Astrocyte (in vitro differentiated cells and primary cell): ENCODE measurements at regions not wholly inside any gene's neighbourhood (a gene's known extent, or its start where the extent isn't known, plus 50 kb on each side); places are given as distances from the start of the nearest gene placed in this dataset.

Experiments used
- DNase-seq: peaks from one replicate; pipeline ENCODE4 v3.0.0-alpha.2; 2010; ENCODE audit warnings: low read depth
- FAIRE-seq: peaks from 2 replicates; lab custom pipeline; 2011; peaks lifted over from hg19 to GRCh38; lab: Jason Lieb, UNC
- H2AFZ ChIP-seq: 2 replicates; pipeline ENCODE4 v1.6.0; 2012; ENCODE audit warnings: low read depth, low read length, inconsistent platforms
- H3K27ac ChIP-seq: 2 replicates; pipeline ENCODE4 v1.5.1; 2011; ENCODE audit warnings: low read depth, low read length, inconsistent platforms
- H3K27me3 ChIP-seq: 2 replicates; pipeline ENCODE4 v1.6.0; 2011; ENCODE audit warnings: low read length, inconsistent platforms; ENCODE audit not compliant: insufficient read depth
- H3K36me3 ChIP-seq: 2 replicates; pipeline ENCODE4 v1.5.1; 2011; ENCODE audit warnings: low read length, inconsistent platforms; ENCODE audit not compliant: insufficient read depth
- H3K4me1 ChIP-seq: 2 replicates; pipeline ENCODE4 v1.5.1; 2011; ENCODE audit warnings: low read length, inconsistent platforms; ENCODE audit not compliant: insufficient read depth
- H3K4me2 ChIP-seq: 2 replicates; pipeline ENCODE4 v1.6.0; 2012; ENCODE audit warnings: low read length, inconsistent platforms
- H3K4me3 ChIP-seq: 2 replicates; pipeline ENCODE4 v1.5.1; 2011; ENCODE audit warnings: low read depth, mild to moderate bottlenecking, low read length, inconsistent platforms; ENCODE audit not compliant: insufficient read depth
- H3K79me2 ChIP-seq: 2 replicates; pipeline ENCODE4 v1.6.0; 2012; ENCODE audit warnings: mild to moderate bottlenecking, low read length, inconsistent platforms; ENCODE audit not compliant: insufficient read depth
- H3K9ac ChIP-seq: 2 replicates; pipeline ENCODE4 v1.6.0; 2012; ENCODE audit warnings: mild to moderate bottlenecking, low read length, inconsistent platforms
- H3K9me3 ChIP-seq: 2 replicates; pipeline ENCODE4 v1.5.1; 2012; ENCODE audit warnings: low read depth, mild to moderate bottlenecking, low read length, inconsistent platforms; ENCODE audit not compliant: insufficient read depth
- H4K20me1 ChIP-seq: 2 replicates; pipeline ENCODE4 v1.6.0; 2012; ENCODE audit warnings: low read length, inconsistent platforms; ENCODE audit not compliant: insufficient read depth
- H3K27ac Mint-ChIP-seq: one replicate; pipeline ENCODE4 v1.8.0; 2021; ENCODE audit warnings: mild to moderate bottlenecking, mixed read lengths; ENCODE audit not compliant: unreplicated experiment
- H3K27me3 Mint-ChIP-seq: one replicate; pipeline ENCODE4 v1.8.0; 2021; ENCODE audit warnings: low read depth, mixed read lengths; ENCODE audit not compliant: unreplicated experiment
- H3K36me3 Mint-ChIP-seq: one replicate; pipeline ENCODE4 v1.8.0; 2021; ENCODE audit warnings: low read depth, mixed read lengths; ENCODE audit not compliant: unreplicated experiment
- H3K4me1 Mint-ChIP-seq: one replicate; pipeline ENCODE4 v1.8.0; 2021; ENCODE audit warnings: low read depth, mixed read lengths; ENCODE audit not compliant: unreplicated experiment
- H3K4me3 Mint-ChIP-seq: one replicate; pipeline ENCODE4 v1.8.0; 2021; ENCODE audit warnings: mild to moderate bottlenecking, moderate library complexity, mixed read lengths; ENCODE audit not compliant: unreplicated experiment
- H3K9me3 Mint-ChIP-seq: one replicate; pipeline ENCODE4 v1.8.0; 2021; ENCODE audit warnings: mild to moderate bottlenecking, mixed read lengths; ENCODE audit not compliant: unreplicated experiment
- CTCF ChIP-seq: IDR thresholded peaks from 2 replicates; pipeline ENCODE4 v1.5.1; 2011; ENCODE audit warnings: low read depth, mild to moderate bottlenecking, inconsistent platforms, low read length, moderate library complexity; ENCODE audit not compliant: insufficient read depth
- EZH2 ChIP-seq: IDR thresholded peaks from 2 replicates; pipeline ENCODE4 v1.6.1; 2012; ENCODE audit warnings: mild to moderate bottlenecking, low read length, inconsistent platforms; ENCODE audit not compliant: insufficient read depth

- DNase-seq: no peak
- H2AFZ ChIP-seq: no peak overlapping the region
- no peaks in the 10 kb centered on the region for H3K9me3 ChIP-seq
- Mint-ChIP-seq H3K4me3 (no peak overlapping the region), H3K4me1 (no peaks in the 10 kb centered on the region), H3K36me3 (no peaks in the 10 kb centered on the region), H3K27ac (no peak overlapping the region), H3K9me3 (no peaks in the 10 kb centered on the region), H3K27me3 (no peaks in the 10 kb centered on the region)
- H3K4me3 ChIP-seq: no peak overlapping the region
- H3K4me2 ChIP-seq: no peak overlapping the region
- H3K27ac ChIP-seq: no peak overlapping the region
- FAIRE-seq: no peak
- no peaks in the 10 kb centered on the region for H3K79me2 ChIP-seq
- no peak overlapping the region for H3K9ac ChIP-seq
- no peaks in the 10 kb centered on the region for H3K4me1 ChIP-seq
- TF ChIP-seq CTCF (no peak), EZH2 (no peak)
- no peaks in the 10 kb centered on the region for H3K27me3 ChIP-seq
- no peaks in the 10 kb centered on the region for H3K36me3 ChIP-seq
- no peaks in the 10 kb centered on the region for H4K20me1 ChIP-seq
Observed at GRCh38 chr14:83535444-83535843, 1994.5 kb upstream of the FLRT2 start.

GRCh38 chr14:83541147-83541546, 1988.8 kb upstream of the FLRT2 start:
- no peak overlapping the region for H2AFZ ChIP-seq
- no peak overlapping the region for H3K4me3 Mint-ChIP-seq
- H3K9me3 Mint-ChIP-seq: peaks cover 2% of the 10 kb centered on the region
- H3K27ac ChIP-seq: no peak overlapping the region
- no peaks in the 10 kb centered on the region for H4K20me1 ChIP-seq
- H3K36me3 ChIP-seq: no peaks in the 10 kb centered on the region
- no peak overlapping the region for H3K4me3 ChIP-seq
- FAIRE-seq: no peak
- H3K4me2 ChIP-seq: no peak overlapping the region
- no peaks in the 10 kb centered on the region for H3K4me1 Mint-ChIP-seq
- DNase-seq: no peak
- TF ChIP-seq CTCF (no peak), EZH2 (no peak)
- no peak overlapping the region for H3K9ac ChIP-seq
- H3K27ac Mint-ChIP-seq: no peak overlapping the region
- H3K9me3 ChIP-seq: no peaks in the 10 kb centered on the region
- H3K79me2 ChIP-seq: no peaks in the 10 kb centered on the region
- no peaks in the 10 kb centered on the region for H3K4me1 ChIP-seq
- H3K36me3 Mint-ChIP-seq: no peaks in the 10 kb centered on the region
- no peaks in the 10 kb centered on the region for H3K27me3 Mint-ChIP-seq
- H3K27me3 ChIP-seq: no peaks in the 10 kb centered on the region

- no peaks in the 10 kb centered on the region for H3K9me3 Mint-ChIP-seq
- H3K9me3 ChIP-seq: no peaks in the 10 kb centered on the region
- no peak overlapping the region for H3K4me2 ChIP-seq
- peak overlapping the region; percentile 39 for H2AFZ ChIP-seq
- H3K27me3 Mint-ChIP-seq: no peaks in the 10 kb centered on the region
- peaks cover 12% of the 10 kb centered on the region for H3K4me1 Mint-ChIP-seq
- TF ChIP-seq CTCF: no peak
- no peak for TF ChIP-seq EZH2
- H3K4me3 ChIP-seq: no peak overlapping the region
- no peak for FAIRE-seq
- H3K9ac ChIP-seq: no peak overlapping the region
- H3K27me3 ChIP-seq: no peaks in the 10 kb centered on the region
- H3K4me1 ChIP-seq: no peaks in the 10 kb centered on the region
- H3K79me2 ChIP-seq: no peaks in the 10 kb centered on the region
- no peak overlapping the region for H3K4me3 Mint-ChIP-seq
- H3K27ac Mint-ChIP-seq: peak overlapping the region; percentile 58
- peak; percentile 2 for DNase-seq
- H3K27ac ChIP-seq: no peak overlapping the region
- H3K36me3 ChIP-seq: no peaks in the 10 kb centered on the region
- H4K20me1 ChIP-seq: no peaks in the 10 kb centered on the region
- H3K36me3 Mint-ChIP-seq: no peaks in the 10 kb centered on the region
Observed at GRCh38 chr14:83548061-83548839, 1981.7 kb upstream of the FLRT2 start.
